ENCODE measurements at regions not wholly inside any gene's neighbourhood (a gene's known extent, or its start where the extent isn't known, plus 50 kb on each side); places are given as distances from the start of the nearest gene placed in this dataset.

- no peak for TF ChIP-seq POLR2AphosphoS5 (IDR thresholded peaks at IDR 0.05)
- TF ChIP-seq, protein P1, sequence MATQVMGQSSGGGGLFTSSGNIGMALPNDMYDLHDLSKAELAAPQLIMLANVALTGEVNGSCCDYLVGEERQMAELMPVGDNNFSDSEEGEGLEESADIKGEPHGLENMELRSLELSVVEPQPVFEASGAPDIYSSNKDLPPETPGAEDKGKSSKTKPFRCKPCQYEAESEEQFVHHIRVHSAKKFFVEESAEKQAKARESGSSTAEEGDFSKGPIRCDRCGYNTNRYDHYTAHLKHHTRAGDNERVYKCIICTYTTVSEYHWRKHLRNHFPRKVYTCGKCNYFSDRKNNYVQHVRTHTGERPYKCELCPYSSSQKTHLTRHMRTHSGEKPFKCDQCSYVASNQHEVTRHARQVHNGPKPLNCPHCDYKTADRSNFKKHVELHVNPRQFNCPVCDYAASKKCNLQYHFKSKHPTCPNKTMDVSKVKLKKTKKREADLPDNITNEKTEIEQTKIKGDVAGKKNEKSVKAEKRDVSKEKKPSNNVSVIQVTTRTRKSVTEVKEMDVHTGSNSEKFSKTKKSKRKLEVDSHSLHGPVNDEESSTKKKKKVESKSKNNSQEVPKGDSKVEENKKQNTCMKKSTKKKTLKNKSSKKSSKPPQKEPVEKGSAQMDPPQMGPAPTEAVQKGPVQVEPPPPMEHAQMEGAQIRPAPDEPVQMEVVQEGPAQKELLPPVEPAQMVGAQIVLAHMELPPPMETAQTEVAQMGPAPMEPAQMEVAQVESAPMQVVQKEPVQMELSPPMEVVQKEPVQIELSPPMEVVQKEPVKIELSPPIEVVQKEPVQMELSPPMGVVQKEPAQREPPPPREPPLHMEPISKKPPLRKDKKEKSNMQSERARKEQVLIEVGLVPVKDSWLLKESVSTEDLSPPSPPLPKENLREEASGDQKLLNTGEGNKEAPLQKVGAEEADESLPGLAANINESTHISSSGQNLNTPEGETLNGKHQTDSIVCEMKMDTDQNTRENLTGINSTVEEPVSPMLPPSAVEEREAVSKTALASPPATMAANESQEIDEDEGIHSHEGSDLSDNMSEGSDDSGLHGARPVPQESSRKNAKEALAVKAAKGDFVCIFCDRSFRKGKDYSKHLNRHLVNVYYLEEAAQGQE (IDR thresholded peaks at IDR 0.05; ENCODE audit: borderline replicate concordance), result no peak
- TF ChIP-seq EZH2 (IDR thresholded peaks at IDR 0.05; ENCODE audit: borderline replicate concordance, insufficient read depth, low read length, poor library complexity, severe bottlenecking), result no peak
- TF ChIP-seq, protein P2, sequence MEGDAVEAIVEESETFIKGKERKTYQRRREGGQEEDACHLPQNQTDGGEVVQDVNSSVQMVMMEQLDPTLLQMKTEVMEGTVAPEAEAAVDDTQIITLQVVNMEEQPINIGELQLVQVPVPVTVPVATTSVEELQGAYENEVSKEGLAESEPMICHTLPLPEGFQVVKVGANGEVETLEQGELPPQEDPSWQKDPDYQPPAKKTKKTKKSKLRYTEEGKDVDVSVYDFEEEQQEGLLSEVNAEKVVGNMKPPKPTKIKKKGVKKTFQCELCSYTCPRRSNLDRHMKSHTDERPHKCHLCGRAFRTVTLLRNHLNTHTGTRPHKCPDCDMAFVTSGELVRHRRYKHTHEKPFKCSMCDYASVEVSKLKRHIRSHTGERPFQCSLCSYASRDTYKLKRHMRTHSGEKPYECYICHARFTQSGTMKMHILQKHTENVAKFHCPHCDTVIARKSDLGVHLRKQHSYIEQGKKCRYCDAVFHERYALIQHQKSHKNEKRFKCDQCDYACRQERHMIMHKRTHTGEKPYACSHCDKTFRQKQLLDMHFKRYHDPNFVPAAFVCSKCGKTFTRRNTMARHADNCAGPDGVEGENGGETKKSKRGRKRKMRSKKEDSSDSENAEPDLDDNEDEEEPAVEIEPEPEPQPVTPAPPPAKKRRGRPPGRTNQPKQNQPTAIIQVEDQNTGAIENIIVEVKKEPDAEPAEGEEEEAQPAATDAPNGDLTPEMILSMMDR (IDR thresholded peaks at IDR 0.05; ENCODE audit: poor library complexity, severe bottlenecking), result no peak
Observed at GRCh38 chr11:121767433-121767832, 314.7 kb upstream of the SORL1-AS1 start.

Measured in neural cell (in vitro differentiated cells).